ENCODE measurements at regions not wholly inside any gene's neighbourhood (a gene's known extent, or its start where the extent isn't known, plus 50 kb on each side); places are given as distances from the start of the nearest gene placed in this dataset.

DNA sequence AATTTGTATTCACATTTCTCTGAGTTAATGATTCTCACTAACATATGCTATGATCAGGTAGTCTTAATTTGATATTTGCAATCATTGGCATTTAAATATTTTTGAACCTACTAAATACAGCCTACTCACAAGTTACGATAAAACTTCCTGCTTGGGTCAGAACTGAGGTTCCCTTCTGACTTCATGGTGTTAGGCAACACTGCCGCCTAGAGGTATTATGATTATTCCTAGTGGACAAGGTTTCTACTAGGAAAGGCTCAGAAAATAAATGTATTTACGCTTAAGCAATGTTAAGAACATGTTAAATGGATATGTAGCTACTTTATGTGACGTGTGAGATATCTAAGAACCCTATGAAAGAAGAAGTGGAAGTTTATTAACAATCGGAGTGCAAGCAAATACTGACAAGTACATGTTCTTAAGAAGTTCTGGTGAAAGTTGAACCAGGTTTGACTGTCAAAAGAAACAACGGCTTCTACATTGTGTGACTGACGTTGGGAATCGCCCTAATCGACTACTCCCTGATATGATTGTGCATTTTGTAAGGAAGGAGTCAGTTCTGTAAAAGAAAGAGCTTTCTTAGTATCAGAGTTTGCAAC, 1395.8 kb downstream of the SLITRK5 start:
- no peaks in the 10 kb centered on the region; a peak in 1 of 4 replicates for H3K9me3 ChIP-seq (ENCODE audit: control insufficient read depth in 1 of 2, insufficient read depth in 1 of 2, low read depth in 1 of 2, low read length in 2 of 2)
- no peak overlapping the region for H3K4me2 ChIP-seq (ENCODE audit: low read length)
- ATAC-seq (peak; percentile 66), DNase-seq (ENCODE audit: low read depth, low spot score) (peak; percentile 38)
- no peaks in the 10 kb centered on the region for H3K79me2 ChIP-seq (ENCODE audit: insufficient read depth, low read length)
- H3K4me3 ChIP-seq (replicated peaks in 1 of 2; ENCODE audit: low read depth in 1 of 2, low read length in 2 of 2), result no peak overlapping the region
- peak overlapping the region; percentile 49 for H2AFZ ChIP-seq (ENCODE audit: low read depth, low read length, poor library complexity, severe bottlenecking)
- POLR2A ChIA-PET, result no interaction called here
- CTCF ChIA-PET, result no interaction called here
- no peaks in the 10 kb centered on the region for H3K4me1 ChIP-seq (ENCODE audit: control insufficient read depth in 1 of 2, insufficient read depth in 2 of 2, low read length in 2 of 2)
- intact Hi-C loops (cut with micrococcal nuclease), result loop anchor here (2.0 kb wide), 1 partner anchor 998 kb away; no protein-coding TSS in a partner anchor
- H3K36me3 ChIP-seq (ENCODE audit: control insufficient read depth in 1 of 2, insufficient read depth in 2 of 2, low read length in 2 of 2), result no peaks in the 10 kb centered on the region
- H4K20me1 ChIP-seq (ENCODE audit: insufficient read depth), result no peaks in the 10 kb centered on the region
- RAD21 ChIA-PET (ENCODE audit: low non-redundant PET in 1 of 2, low total read pairs in 2 of 2, uncharacterized antibody in 2 of 2, unreplicated experiment in 2 of 2), result no interaction called here
- no peaks in the 10 kb centered on the region for H3K9me2 ChIP-seq (ENCODE audit: insufficient read depth)
- H3K27me3 ChIP-seq (ENCODE audit: insufficient read depth, low read length), result no peaks in the 10 kb centered on the region
- peak; percentile 60 for TF ChIP-seq RAD21 (IDR thresholded peaks at IDR 0.05; ENCODE audit: low read depth)
- TF ChIP-seq, protein P1, sequence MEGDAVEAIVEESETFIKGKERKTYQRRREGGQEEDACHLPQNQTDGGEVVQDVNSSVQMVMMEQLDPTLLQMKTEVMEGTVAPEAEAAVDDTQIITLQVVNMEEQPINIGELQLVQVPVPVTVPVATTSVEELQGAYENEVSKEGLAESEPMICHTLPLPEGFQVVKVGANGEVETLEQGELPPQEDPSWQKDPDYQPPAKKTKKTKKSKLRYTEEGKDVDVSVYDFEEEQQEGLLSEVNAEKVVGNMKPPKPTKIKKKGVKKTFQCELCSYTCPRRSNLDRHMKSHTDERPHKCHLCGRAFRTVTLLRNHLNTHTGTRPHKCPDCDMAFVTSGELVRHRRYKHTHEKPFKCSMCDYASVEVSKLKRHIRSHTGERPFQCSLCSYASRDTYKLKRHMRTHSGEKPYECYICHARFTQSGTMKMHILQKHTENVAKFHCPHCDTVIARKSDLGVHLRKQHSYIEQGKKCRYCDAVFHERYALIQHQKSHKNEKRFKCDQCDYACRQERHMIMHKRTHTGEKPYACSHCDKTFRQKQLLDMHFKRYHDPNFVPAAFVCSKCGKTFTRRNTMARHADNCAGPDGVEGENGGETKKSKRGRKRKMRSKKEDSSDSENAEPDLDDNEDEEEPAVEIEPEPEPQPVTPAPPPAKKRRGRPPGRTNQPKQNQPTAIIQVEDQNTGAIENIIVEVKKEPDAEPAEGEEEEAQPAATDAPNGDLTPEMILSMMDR (IDR thresholded peaks at IDR 0.05 in 2 of 3, conservative IDR thresholded peaks at IDR 0.05 in 1 of 3; ENCODE audit: borderline replicate concordance in 1 of 3, insufficient read depth in 1 of 3, low read depth in 2 of 3, low read length in 2 of 3), result peak; percentile 19 to 60 (median 53); a peak in 5 of 6 replicates
- no peak for TF ChIP-seq CBX3 (IDR thresholded peaks at IDR 0.05; ENCODE audit: low read depth)
- H3K9ac ChIP-seq (ENCODE audit: low read length), result no peak overlapping the region
- H3K27ac ChIP-seq (ENCODE audit: low read depth, low read length), result no peak overlapping the region
- no TSS peak for BruUV-seq (replicated peaks)

DNA sequence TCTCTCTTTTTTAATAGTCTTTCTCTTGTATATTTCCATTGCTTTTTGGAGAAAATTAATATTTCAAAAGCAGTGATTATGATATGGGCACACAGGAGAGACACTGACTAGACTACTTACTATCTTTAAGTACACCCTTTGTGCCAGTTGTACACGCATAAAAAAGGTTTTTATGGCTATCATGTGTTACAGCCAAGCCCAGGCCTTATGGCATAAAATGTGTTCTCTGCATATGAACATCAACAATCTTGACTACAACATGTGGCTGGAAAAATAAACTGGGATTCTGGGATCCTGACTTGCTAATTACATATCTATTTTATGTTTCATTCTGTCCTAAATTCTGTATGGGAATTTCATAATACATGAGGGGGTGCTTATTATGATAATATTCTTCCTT, 1401.8 kb downstream of the SLITRK5 start:
- Histone ChIP-seq H3K4me3 (replicated peaks in 1 of 2; ENCODE audit: low read depth in 1 of 2, low read length in 2 of 2) (no peak overlapping the region), H3K9me3 (ENCODE audit: control insufficient read depth in 1 of 2, insufficient read depth in 1 of 2, low read depth in 1 of 2, low read length in 2 of 2) (no peaks in the 10 kb centered on the region), H3K27me3 (ENCODE audit: insufficient read depth, low read length) (no peaks in the 10 kb centered on the region), H3K79me2 (ENCODE audit: insufficient read depth, low read length) (no peaks in the 10 kb centered on the region), H3K9me2 (ENCODE audit: insufficient read depth) (no peaks in the 10 kb centered on the region), H3K27ac (ENCODE audit: low read depth, low read length) (no peak overlapping the region), H4K20me1 (ENCODE audit: insufficient read depth) (no peaks in the 10 kb centered on the region; the same call in 1 of the 2 replicates), H2AFZ (ENCODE audit: low read depth, low read length, poor library complexity, severe bottlenecking) (no peak overlapping the region), H3K9ac (ENCODE audit: low read length) (no peak overlapping the region), H3K4me1 (ENCODE audit: control insufficient read depth in 1 of 2, insufficient read depth in 2 of 2, low read length in 2 of 2) (no peaks in the 10 kb centered on the region), H3K36me3 (ENCODE audit: control insufficient read depth in 1 of 2, insufficient read depth in 2 of 2, low read length in 2 of 2) (no peaks in the 10 kb centered on the region), H3K4me2 (ENCODE audit: low read length) (no peak overlapping the region)
- ChIA-PET POLR2A (no interaction called here), CTCF (no interaction called here), RAD21 (ENCODE audit: low non-redundant PET in 1 of 2, low total read pairs in 2 of 2, uncharacterized antibody in 2 of 2, unreplicated experiment in 2 of 2) (no interaction called here)
- DNase-seq (ENCODE audit: low read depth, low spot score) (no peak), ATAC-seq (no peak)
- TF ChIP-seq SP1 (IDR thresholded peaks at IDR 0.05; ENCODE audit: low read depth), result no peak
- no peak for TF ChIP-seq YY1 (IDR thresholded peaks at IDR 0.05; ENCODE audit: extremely low read depth, insufficient replicate concordance, low read depth, low read length)
- TF ChIP-seq FOSL1 (IDR thresholded peaks at IDR 0.05; ENCODE audit: low read depth), result no peak
- no peak for TF ChIP-seq SRF (IDR thresholded peaks at IDR 0.05; ENCODE audit: low read depth)
- no peak for TF ChIP-seq ELF1 (IDR thresholded peaks at IDR 0.05; ENCODE audit: borderline replicate concordance, low read depth)
- TF ChIP-seq, protein P1 (IDR thresholded peaks at IDR 0.05 in 2 of 3, conservative IDR thresholded peaks at IDR 0.05 in 1 of 3; ENCODE audit: borderline replicate concordance in 1 of 3, insufficient read depth in 1 of 3, low read depth in 2 of 3, low read length in 2 of 3), result no peak
- TF ChIP-seq, protein P2, sequence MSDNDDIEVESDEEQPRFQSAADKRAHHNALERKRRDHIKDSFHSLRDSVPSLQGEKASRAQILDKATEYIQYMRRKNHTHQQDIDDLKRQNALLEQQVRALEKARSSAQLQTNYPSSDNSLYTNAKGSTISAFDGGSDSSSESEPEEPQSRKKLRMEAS (IDR thresholded peaks at IDR 0.05), result no peak
- intact Hi-C loops (cut with micrococcal nuclease), result no loop called here
- BruUV-seq (replicated peaks), result no TSS peak

Measured in HCT116 (cell line).